B cell (primary cell): ENCODE measurements at regions not wholly inside any gene's neighbourhood (a gene's known extent, or its start where the extent isn't known, plus 50 kb on each side); places are given as distances from the start of the nearest gene placed in this dataset.

Experiments used
- ATAC-seq: fragments of 200-7000 bp; cut with Tn5 transposase; one replicate; pipeline ENCODE4 v1.10.0; 2021; ENCODE audit warnings: low read depth, mild to moderate bottlenecking, moderate number of reproducible peaks, moderate library complexity
- CTCF ChIA-PET: fragments of 350-600 bp; sonication (Branson Sonifier 250); formaldehyde crosslinking; loops from one replicate; lab custom pipeline; 2021; ENCODE audit warnings: antibody characterized with exemption, inconsistent platforms; lab: Charles Lee
- POLR2A ChIA-PET: fragments of 350-600 bp; sonication (Branson Sonifier 250); formaldehyde crosslinking; loops from one replicate; lab custom pipeline; 2021; ENCODE audit warnings: antibody characterized with exemption; lab: Charles Lee
- DNase-seq: peaks from one replicate; pipeline ENCODE4 v3.0.0; 2013
- H2AFZ ChIP-seq: 2 replicates; pipeline ENCODE4 v1.6.1; 2012; ENCODE audit warnings: mild to moderate bottlenecking, low read depth, low read length; ENCODE audit not compliant: insufficient read depth, poor library complexity, severe bottlenecking
- H3K27ac ChIP-seq, 2 donors: 1 replicate in 1 of 2; 2 replicates in 1 of 2; pipeline ENCODE4 v1.5.1; 2012 to 2013; ENCODE audit warnings: low read length in 2 of 2, mild to moderate bottlenecking in 2 of 2, moderate library complexity in 1 of 2
- H3K27me3 ChIP-seq, 4 experiments: fragments of 200-600 bp in 1 of 4; sonication (generic) in 1 of 4; replicated peaks in 1 of 4; 1 replicate in 2 of 4; 2 replicates in 2 of 4; pipeline versions ENCODE4 v1.6.1 to v1.7.0; 2013 to 2016; ENCODE audit warnings: low read length in 3 of 4, mild to moderate bottlenecking in 2 of 4, mixed read lengths in 1 of 4, moderate library complexity in 1 of 4; ENCODE audit not compliant: insufficient read depth in 4 of 4, control insufficient read depth in 3 of 4; ENCODE audit errors: control extremely low read depth in 1 of 4
- H3K36me3 ChIP-seq, 2 experiments: replicated peaks in 1 of 2; 1 replicate in 1 of 2; 2 replicates in 1 of 2; pipeline versions ENCODE4 v1.6.1 to v1.7.1; 2013; ENCODE audit warnings: low read length in 1 of 2; ENCODE audit not compliant: insufficient read depth in 2 of 2, control insufficient read depth in 1 of 2; ENCODE audit errors: control extremely low read depth in 1 of 2, extremely low read depth in 1 of 2
- H3K4me1 ChIP-seq, 2 donors: fragments of 200-600 bp in 1 of 2; sonication (generic) in 1 of 2; 1 replicate in 1 of 2; 2 replicates in 1 of 2; pipeline versions ENCODE4 v1.5.1 to v1.6.1; 2013 to 2017; ENCODE audit warnings: low read length in 2 of 2; ENCODE audit not compliant: control insufficient read depth in 2 of 2, insufficient read depth in 2 of 2
- H3K4me2 ChIP-seq: replicated peaks from 2 replicates; pipeline ENCODE3; 2012; ENCODE audit warnings: mild to moderate bottlenecking, low read depth, low read length; ENCODE audit not compliant: poor library complexity, severe bottlenecking
- H3K4me3 ChIP-seq, 5 experiments: fragments of 200-600 bp in 1 of 5; sonication (generic) in 1 of 5; 1 replicate in 3 of 5; 2 replicates in 2 of 5; pipeline versions ENCODE4 v1.5.1 to v1.7.0; 2011 to 2016; ENCODE audit warnings: low read length in 4 of 5, mild to moderate bottlenecking in 4 of 5, low read depth in 2 of 5, control low read depth in 1 of 5, moderate library complexity in 1 of 5; ENCODE audit not compliant: insufficient read depth in 1 of 5; ENCODE audit errors: control extremely low read depth in 1 of 5, extremely low read depth in 1 of 5
- H3K79me2 ChIP-seq: fragments of 200-600 bp; sonication (generic); one replicate; pipeline ENCODE4 v1.6.0; 2016; ENCODE audit warnings: low read length; ENCODE audit not compliant: control insufficient read depth, insufficient read depth
- H3K9ac ChIP-seq: fragments of 200-600 bp; sonication (generic); 2 replicates; pipeline ENCODE4 v1.6.1; 2017; ENCODE audit warnings: mild to moderate bottlenecking, low read length, moderate library complexity
- H3K9me3 ChIP-seq, 3 donors: one replicate each; pipeline versions ENCODE4 v1.6.1 to v1.7.1; 2013; ENCODE audit warnings: low read length in 2 of 3; ENCODE audit not compliant: control insufficient read depth in 2 of 3, insufficient read depth in 1 of 3; ENCODE audit errors: control extremely low read depth in 1 of 3
- H4K20me1 ChIP-seq: 2 replicates; pipeline ENCODE4 v1.6.0; 2012; ENCODE audit warnings: mild to moderate bottlenecking, low read length; ENCODE audit not compliant: insufficient read depth, control insufficient read depth, poor library complexity, severe bottlenecking
- H3K27ac Mint-ChIP-seq: one replicate; pipeline ENCODE4 v1.8.0; 2021; ENCODE audit warnings: mixed read lengths
- H3K27me3 Mint-ChIP-seq: one replicate; pipeline ENCODE4 v1.8.0; 2021; ENCODE audit warnings: mixed read lengths
- H3K4me1 Mint-ChIP-seq: one replicate; pipeline ENCODE4 v1.8.0; 2021; ENCODE audit warnings: mixed read lengths
- H3K4me3 Mint-ChIP-seq: one replicate; pipeline ENCODE4 v1.8.0; 2021; ENCODE audit warnings: mixed read lengths
- H3K9me3 Mint-ChIP-seq: one replicate; pipeline ENCODE4 v1.8.0; 2022; ENCODE audit warnings: mixed read lengths; ENCODE audit not compliant: insufficient read depth
- CTCF ChIP-seq: fragments of 200-600 bp; IDR thresholded peaks from one replicate; pipeline ENCODE4 v1.8.0; 2022; ENCODE audit warnings: antibody characterized with exemption, mild to moderate bottlenecking
- EZH2 ChIP-seq: IDR thresholded peaks from 2 replicates; pipeline ENCODE4 v1.6.1; 2012; ENCODE audit warnings: borderline replicate concordance, low read depth, mild to moderate bottlenecking, moderate library complexity, low read length; ENCODE audit not compliant: insufficient read depth, poor library complexity, severe bottlenecking
- WGBS: methylation state at CpG from one replicate; pipeline ENCODE4 v1.1.5; 2013; ENCODE audit warnings: missing lambda C conversion rate; ENCODE audit not compliant: insufficient coverage; 5-methylcytosine and 5-hydroxymethylcytosine counted together
- intact Hi-C: fragments of 100-400 bp; cut with micrococcal nuclease; formaldehyde crosslinking; loops from one replicate; pipeline ENCODE4 v1.10.0; 2022

DNA sequence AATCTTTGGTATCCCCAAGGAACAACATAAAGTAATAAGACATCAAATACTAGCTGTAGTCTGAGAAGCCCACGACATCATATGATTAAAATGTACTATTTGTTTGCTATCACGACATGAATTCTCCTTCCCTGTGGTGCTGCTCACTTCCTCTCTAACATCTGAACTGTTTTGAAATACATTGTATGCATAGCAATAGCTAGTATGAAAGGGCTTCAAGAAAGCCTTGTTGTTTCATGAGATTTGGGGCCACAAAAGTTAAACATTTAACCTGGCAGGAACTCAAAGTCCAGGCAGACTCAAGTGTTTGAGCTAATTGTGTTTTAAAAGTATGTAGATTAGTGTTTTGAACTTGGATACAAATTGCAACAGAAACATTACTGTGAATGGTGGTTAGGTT lies 237.4 kb upstream of the PTGER4 start:
- Mint-ChIP-seq H3K27me3 (no peaks in the 10 kb centered on the region), H3K4me1 (peaks cover 20% of the 10 kb centered on the region), H3K27ac (no peak overlapping the region), H3K9me3 (peaks cover 4% of the 10 kb centered on the region), H3K4me3 (no peak overlapping the region)
- ChIA-PET CTCF (no interaction called here), POLR2A (no interaction called here)
- no peak overlapping the region for H2AFZ ChIP-seq
- H3K27ac ChIP-seq, result no peak overlapping the region
- intact Hi-C loops, result loop anchor here (5.0 kb wide), 1 partner anchor 45 kb away; no protein-coding TSS in a partner anchor
- H3K9ac ChIP-seq, result no peak overlapping the region
- H3K9me3 ChIP-seq, result peaks cover 0 to 5% (median 4%) of the 10 kb centered on the region in 3 donors
- no CpG with 5 or more reads among the region's 2 CpGs for WGBS
- no peak overlapping the region for H3K4me3 ChIP-seq
- H4K20me1 ChIP-seq, result no peaks in the 10 kb centered on the region
- no peaks in the 10 kb centered on the region for H3K27me3 ChIP-seq
- no peaks in the 10 kb centered on the region for H3K36me3 ChIP-seq
- ATAC-seq (no peak), DNase-seq (no peak)
- no peak overlapping the region for H3K4me2 ChIP-seq
- H3K79me2 ChIP-seq, result no peaks in the 10 kb centered on the region
- peaks cover 12 to 19% of the 10 kb centered on the region in 2 donors for H3K4me1 ChIP-seq
- TF ChIP-seq EZH2 (no peak), CTCF (no peak)

DNA sequence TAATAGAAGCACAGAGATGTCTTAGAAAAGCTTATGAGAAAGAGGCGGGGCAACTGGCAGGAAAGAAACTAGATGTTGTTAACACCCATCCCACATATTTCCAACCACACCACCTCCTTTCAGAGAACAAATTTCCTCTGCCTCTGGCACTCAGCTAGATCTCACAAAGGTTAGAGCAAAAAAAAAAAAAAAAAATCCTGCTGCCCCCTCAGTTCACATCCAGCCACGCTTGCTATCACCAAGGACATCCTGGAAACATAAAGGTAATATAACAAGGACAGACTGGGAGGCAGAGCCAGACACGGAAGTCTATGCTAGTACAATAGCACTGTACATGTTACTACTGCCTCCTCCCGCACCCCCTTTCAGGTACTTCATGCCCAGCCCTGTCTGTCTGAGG lies 238.0 kb upstream of the PTGER4 start:
- CTCF ChIA-PET, result interaction anchor here (0.7 to 1.1 kb wide), 2 partner anchors 37 to 40 kb away, joined by 3 read pairs; no protein-coding TSS in a partner anchor
- Histone ChIP-seq H3K9me3 (peaks cover 0 to 5% (median 4%) of the 10 kb centered on the region in 3 donors), H3K36me3 (no peaks in the 10 kb centered on the region), H3K27ac (no peak overlapping the region), H3K4me2 (peak overlapping the region; percentile 9), H3K79me2 (no peaks in the 10 kb centered on the region), H3K4me1 (peaks cover 18 to 25% of the 10 kb centered on the region in 2 donors), H3K4me3 (no peak overlapping the region), H3K27me3 (no peaks in the 10 kb centered on the region), H3K9ac (no peak overlapping the region), H2AFZ (no peak overlapping the region), H4K20me1 (no peaks in the 10 kb centered on the region)
- TF ChIP-seq CTCF (no peak), EZH2 (no peak)
- DNase-seq (no peak), ATAC-seq (no peak)
- intact Hi-C loops, result loop anchor here (5.0 kb wide), 1 partner anchor 46 kb away; no protein-coding TSS in a partner anchor
- Mint-ChIP-seq H3K27me3 (no peaks in the 10 kb centered on the region), H3K27ac (no peak overlapping the region), H3K4me3 (no peak overlapping the region), H3K4me1 (peaks cover 25% of the 10 kb centered on the region), H3K9me3 (peaks cover 4% of the 10 kb centered on the region)
- POLR2A ChIA-PET, result no interaction called here
- WGBS, result no CpG with 5 or more reads among the region's 4 CpGs
